ENCODE measurements at regions not wholly inside any gene's neighbourhood (a gene's known extent, or its start where the extent isn't known, plus 50 kb on each side); places are given as distances from the start of the nearest gene placed in this dataset.
"Not testable (repeated sequence)": the region's sequence is repeated elsewhere in the genome, so short reads cannot be mapped to it uniquely, and the experiment has no call there.

GRCh38 chr2:163123526-163123925 lies 285.0 kb upstream of the KCNH7 start:
- TF ChIP-seq CTCF (conservative IDR thresholded peaks at IDR 0.05; ENCODE audit: low read depth, low read length), result no peak
- H3K4me3 ChIP-seq (ENCODE audit: low read depth, low read length), result no peak overlapping the region
- DNase-seq (ENCODE audit: low read depth), result no peak

- TF ChIP-seq CTCF (conservative IDR thresholded peaks at IDR 0.05; ENCODE audit: low read depth, low read length), result no peak
- no peak overlapping the region for H3K4me3 ChIP-seq (ENCODE audit: low read depth, low read length)
- DNase-seq (ENCODE audit: low read depth), result no peak
Measured at GRCh38 chr2:163122257-163122656, 283.7 kb upstream of the KCNH7 start.

GRCh38 chr2:163121483-163121882 lies 282.9 kb upstream of the KCNH7 start:
- DNase-seq (ENCODE audit: low read depth), result no peak
- no peak overlapping the region for H3K4me3 ChIP-seq (ENCODE audit: low read depth, low read length)
- no peak for TF ChIP-seq CTCF (conservative IDR thresholded peaks at IDR 0.05; ENCODE audit: low read depth, low read length)

- H3K4me3 ChIP-seq (ENCODE audit: low read depth, low read length), result no peak overlapping the region
- DNase-seq (ENCODE audit: low read depth), result no peak
- no peak for TF ChIP-seq CTCF (conservative IDR thresholded peaks at IDR 0.05; ENCODE audit: low read depth, low read length)
Measured at GRCh38 chr2:163119966-163120365, 281.4 kb upstream of the KCNH7 start.

- H3K4me3 ChIP-seq (ENCODE audit: low read depth, low read length), result no peak overlapping the region
- TF ChIP-seq CTCF (conservative IDR thresholded peaks at IDR 0.05; ENCODE audit: low read depth, low read length), result no peak
- DNase-seq (ENCODE audit: low read depth), result no peak
Measured at GRCh38 chr2:163086940-163087339, 248.4 kb upstream of the KCNH7 start.

- H3K4me3 ChIP-seq (ENCODE audit: low read depth, low read length); DNase-seq (ENCODE audit: low read depth): not testable (repeated sequence)
Measured at GRCh38 chr2:163085366-163086024, 246.9 kb upstream of the KCNH7 start.

GRCh38 chr2:163081754-163082153 lies 243.2 kb upstream of the KCNH7 start:
- no peak for TF ChIP-seq CTCF (conservative IDR thresholded peaks at IDR 0.05; ENCODE audit: low read depth, low read length)
- DNase-seq (ENCODE audit: low read depth), result no peak
- H3K4me3 ChIP-seq (ENCODE audit: low read depth, low read length), result no peak overlapping the region

Data from epithelial cell of proximal tubule (primary cell).